ENCODE measurements at regions not wholly inside any gene's neighbourhood (a gene's known extent, or its start where the extent isn't known, plus 50 kb on each side); places are given as distances from the start of the nearest gene placed in this dataset.

GRCh38 chr10:110373857-110374654 is 69.3 kb upstream of the SMNDC1 start:
- intact Hi-C loops (cut with micrococcal nuclease): no loop called here

GRCh38 chr10:110375121-110375520 is 70.4 kb upstream of the SMNDC1 start:
- intact Hi-C loops (cut with micrococcal nuclease): no loop called here

GRCh38 chr10:110376021-110376766 is 71.5 kb upstream of the SMNDC1 start:
- intact Hi-C loops (cut with micrococcal nuclease): no loop called here

- intact Hi-C loops (cut with micrococcal nuclease): no loop called here
Measured at GRCh38 chr10:110376767-110377160, 72.0 kb upstream of the SMNDC1 start.

GRCh38 chr10:110378006-110378405 is 73.3 kb upstream of the SMNDC1 start:
- intact Hi-C loops (cut with micrococcal nuclease): no loop called here

GRCh38 chr10:110378533-110379108 is 73.9 kb upstream of the SMNDC1 start:
- intact Hi-C loops (cut with micrococcal nuclease): no loop called here

- intact Hi-C loops (cut with micrococcal nuclease): no loop called here
Measured at GRCh38 chr10:110379831-110380230, 75.1 kb upstream of the SMNDC1 start.

- intact Hi-C loops (cut with micrococcal nuclease): no loop called here
Measured at GRCh38 chr10:110380293-110380692, 75.6 kb upstream of the SMNDC1 start.

GRCh38 chr10:110382695-110383094 is 78.0 kb upstream of the SMNDC1 start:
- intact Hi-C loops (cut with micrococcal nuclease): no loop called here

GRCh38 chr10:110387617-110387982 is 82.9 kb upstream of the SMNDC1 start:
- intact Hi-C loops (cut with micrococcal nuclease): no loop called here

- intact Hi-C loops (cut with micrococcal nuclease): no loop called here
Measured at GRCh38 chr10:110387983-110388686, 83.4 kb upstream of the SMNDC1 start.

- intact Hi-C loops (cut with micrococcal nuclease): no loop called here
Measured at GRCh38 chr10:110388687-110389052, 84.0 kb upstream of the SMNDC1 start.

- intact Hi-C loops (cut with micrococcal nuclease): no loop called here
Measured at GRCh38 chr10:110389255-110389654, 84.5 kb upstream of the SMNDC1 start.

GRCh38 chr10:110391541-110391940 is 86.8 kb upstream of the SMNDC1 start:
- intact Hi-C loops (cut with micrococcal nuclease): no loop called here

GRCh38 chr10:110392121-110392520 is 87.4 kb upstream of the SMNDC1 start:
- intact Hi-C loops (cut with micrococcal nuclease): no loop called here

- intact Hi-C loops (cut with micrococcal nuclease): no loop called here
Measured at GRCh38 chr10:110392868-110393740, 88.4 kb upstream of the SMNDC1 start.

GRCh38 chr10:110393866-110394265 is 89.1 kb upstream of the SMNDC1 start:
- intact Hi-C loops (cut with micrococcal nuclease): no loop called here

- intact Hi-C loops (cut with micrococcal nuclease): no loop called here
Measured at GRCh38 chr10:110394296-110394695, 89.6 kb upstream of the SMNDC1 start.

GRCh38 chr10:110394898-110395297 is 90.2 kb upstream of the SMNDC1 start:
- intact Hi-C loops (cut with micrococcal nuclease): loop anchor here (1.0 kb wide), 2 partner anchors 19 to 31 kb away; no protein-coding TSS in a partner anchor

GRCh38 chr10:110395350-110396283 is 90.9 kb upstream of the SMNDC1 start:
- intact Hi-C loops (cut with micrococcal nuclease): loop anchor here (1.0 kb wide), 3 partner anchors 19 to 39 kb away; no protein-coding TSS in a partner anchor
